GM19099 (cell line): ENCODE measurements at regions not wholly inside any gene's neighbourhood (a gene's known extent, or its start where the extent isn't known, plus 50 kb on each side); places are given as distances from the start of the nearest gene placed in this dataset.

Experiments
- POLR2A ChIP-seq: IDR thresholded peaks from 3 replicates; pipeline ENCODE4 v1.6.1; 2011; ENCODE audit warnings: low read depth; ENCODE audit not compliant: insufficient read length; ENCODE audit errors: extremely low read depth

DNA sequence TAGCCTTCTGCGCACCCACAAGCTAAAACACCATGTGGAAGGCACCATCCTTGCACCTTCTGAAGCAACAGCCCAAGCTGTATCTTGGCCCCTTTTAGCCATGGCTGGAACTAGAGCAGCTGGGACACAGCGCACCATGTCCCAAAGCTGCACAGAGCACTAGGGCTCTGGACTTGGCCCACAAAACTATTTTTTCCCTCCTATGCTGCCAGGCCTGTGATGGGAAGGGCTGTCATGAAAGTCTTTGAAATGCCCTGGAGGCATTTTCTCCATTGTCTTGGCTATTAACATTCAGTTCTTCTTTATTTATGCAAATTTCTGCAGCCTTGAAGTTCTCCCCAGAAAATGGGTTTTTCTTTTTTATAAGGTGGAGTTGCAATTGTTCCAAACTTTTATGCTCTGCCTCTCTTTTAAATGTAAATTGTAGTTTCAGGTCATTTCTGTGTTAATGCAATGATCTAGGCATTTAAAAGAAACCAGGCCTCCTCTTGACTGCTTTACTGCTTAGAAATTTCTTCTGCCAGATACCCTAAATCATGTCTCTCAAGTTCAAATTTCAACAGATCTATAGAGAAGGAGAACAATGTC is 996.3 kb downstream of the TAF11L14 start:
- TF ChIP-seq POLR2A: no peak

DNA sequence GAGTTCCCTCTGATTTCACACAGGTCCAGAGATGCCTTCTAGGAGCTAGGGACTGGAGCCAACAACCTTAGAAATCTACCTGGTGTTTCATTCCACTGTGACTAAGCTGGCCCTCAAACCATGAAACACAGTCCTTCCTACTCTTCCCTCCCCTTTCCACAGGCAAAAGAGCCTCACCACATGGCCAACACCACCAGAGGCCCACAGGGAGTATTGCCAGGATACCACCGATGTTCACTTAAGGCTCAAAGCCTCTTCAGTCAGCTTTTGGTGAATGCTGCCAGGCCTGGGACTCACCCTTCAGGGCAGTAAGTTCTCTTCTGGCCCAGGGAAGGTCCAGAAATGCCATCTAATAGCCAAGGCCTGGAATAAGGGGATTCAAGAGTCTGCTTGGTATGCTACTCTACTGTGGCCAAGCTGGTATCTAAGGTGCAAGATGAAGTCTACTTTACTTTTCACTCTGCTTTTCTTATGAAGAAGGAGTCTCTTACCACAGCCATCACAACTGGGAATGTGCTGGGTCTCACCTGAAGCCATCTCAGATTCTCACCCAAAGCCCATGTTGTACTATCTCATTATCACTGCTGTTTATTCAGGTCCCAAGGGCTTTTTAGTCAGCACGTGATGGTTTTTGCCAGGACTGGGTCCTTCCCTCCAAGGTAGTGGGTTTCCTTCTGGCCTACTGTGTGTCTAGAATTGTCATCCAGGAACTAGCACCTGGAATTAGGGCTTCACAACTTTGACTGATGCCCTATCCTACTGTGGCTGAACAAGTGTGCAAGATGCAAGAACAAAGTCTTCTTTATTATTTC is 1018.4 kb downstream of the TAF11L14 start:
- TF ChIP-seq POLR2A: no peak

DNA sequence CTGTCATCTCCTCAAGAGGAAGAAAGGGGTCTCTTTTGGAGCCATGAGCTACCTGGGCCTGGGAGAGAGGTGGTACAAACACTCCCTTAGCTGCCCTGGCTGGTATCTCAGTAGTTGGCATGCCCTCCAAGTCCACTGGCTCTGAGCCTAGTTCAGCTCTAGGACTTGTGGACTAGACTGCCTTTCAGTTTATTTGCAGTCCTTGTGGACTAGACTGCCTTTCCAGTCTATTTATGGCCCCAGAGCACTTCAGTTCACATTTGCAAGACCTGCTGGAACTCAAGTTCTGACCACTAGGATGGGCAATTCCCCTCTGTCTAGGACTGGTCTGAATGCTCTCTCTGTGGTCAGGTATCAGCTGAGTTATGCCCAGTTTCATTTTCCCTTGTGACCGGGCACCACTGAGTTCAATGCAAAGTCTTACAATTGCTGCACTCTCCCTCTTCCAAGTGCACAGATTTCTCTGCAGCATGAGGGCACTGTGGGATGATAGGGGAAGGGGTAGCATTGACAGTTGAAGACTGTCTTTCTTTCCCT is 1019.0 kb downstream of the TAF11L14 start:
- TF ChIP-seq POLR2A: no peak

DNA sequence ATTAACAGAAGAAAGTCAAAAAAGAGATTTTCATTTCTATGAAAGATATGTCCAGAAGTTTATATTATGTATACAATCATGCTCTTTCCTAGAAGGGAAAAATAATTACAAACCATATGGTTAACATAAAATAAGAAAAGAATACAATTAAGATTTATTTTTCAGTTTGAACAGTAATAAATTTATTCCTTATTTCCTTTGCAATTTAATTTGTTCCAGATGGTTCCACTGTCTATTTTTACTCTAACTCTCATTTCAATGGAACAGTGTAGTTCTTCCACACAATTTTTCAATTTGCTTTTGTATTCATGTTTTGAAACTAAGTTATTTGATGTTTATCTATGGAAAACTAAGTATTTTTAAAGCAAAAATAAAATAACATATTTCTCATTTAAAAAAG is 1026.3 kb downstream of the TAF11L14 start:
- TF ChIP-seq POLR2A: no peak

DNA sequence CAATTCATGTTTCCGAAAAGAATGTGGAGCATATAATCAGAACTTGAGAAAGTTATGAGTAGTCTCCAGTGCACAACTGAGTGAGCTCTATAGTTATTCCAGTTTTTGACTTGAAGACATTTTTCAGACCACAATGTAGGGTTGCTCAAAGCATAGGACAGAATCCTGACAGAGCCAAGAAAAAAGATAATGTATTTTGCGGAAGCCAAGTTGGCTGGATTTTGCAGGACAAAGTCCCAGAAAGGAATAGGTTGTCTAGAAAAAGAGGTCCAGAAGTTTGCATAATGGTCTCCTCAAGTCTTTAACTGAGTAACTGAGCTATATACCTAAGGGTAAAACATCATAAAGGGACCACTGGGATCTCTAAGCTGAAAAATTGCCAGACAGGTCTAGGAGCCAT is 1028.0 kb downstream of the TAF11L14 start:
- no peak for TF ChIP-seq POLR2A

DNA sequence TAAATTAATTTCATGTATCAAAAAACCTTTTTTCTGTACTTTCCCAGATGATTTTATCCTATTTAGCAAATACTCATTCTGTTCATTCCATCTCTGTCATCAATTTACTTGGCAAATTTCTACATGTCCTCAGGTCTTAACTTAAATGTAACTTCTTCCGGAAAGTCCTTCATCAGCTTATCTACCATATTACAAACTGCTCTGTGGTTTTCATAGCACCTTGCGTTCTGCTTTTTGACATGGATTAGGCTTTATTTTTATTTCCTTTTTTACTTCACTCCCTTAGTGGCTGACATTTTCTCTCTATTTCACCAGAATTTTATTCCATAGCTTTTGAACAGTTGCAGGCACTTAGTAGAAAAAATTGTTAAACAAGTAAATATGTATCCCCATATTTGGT is 1040.8 kb downstream of the TAF11L14 start:
- no peak for TF ChIP-seq POLR2A

DNA sequence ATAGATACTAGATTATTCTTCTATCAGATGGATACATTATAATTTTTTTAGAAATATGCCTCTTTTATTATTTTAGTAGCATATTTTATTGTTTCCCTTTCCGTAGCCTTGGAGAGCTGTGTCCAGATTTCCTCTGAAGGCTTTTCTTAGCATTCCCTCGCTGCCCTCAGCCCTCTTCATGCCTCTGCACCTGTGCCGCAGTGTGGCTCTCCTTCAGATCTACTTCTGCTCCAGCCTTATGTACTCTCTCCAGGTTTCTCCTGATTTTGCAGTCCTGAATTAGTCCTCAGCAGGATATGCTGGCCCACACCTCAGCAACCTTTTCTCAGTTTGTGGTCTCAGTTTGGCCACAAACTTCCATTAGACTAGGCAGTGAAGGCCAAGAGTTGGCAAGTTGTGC is 1052.0 kb downstream of the TAF11L14 start:
- no peak for TF ChIP-seq POLR2A

DNA sequence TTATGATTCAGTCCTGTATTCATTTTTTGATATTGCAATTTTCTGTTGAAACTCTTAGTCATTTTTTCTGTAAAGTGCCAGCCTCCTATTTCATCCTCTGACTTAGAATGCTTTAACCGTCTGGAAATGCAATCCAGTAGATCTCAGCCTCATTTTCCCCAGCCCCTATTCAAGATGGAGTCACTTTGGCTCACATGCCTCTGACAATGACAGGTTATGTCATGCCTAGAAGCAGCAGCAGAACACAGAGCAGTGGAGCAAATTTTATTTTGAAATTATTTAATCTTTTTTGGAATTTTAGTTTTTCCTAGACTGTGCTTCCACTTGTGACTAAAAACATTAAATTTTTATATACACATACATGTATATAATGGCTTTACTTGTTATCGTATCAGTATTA is 1053.2 kb downstream of the TAF11L14 start:
- TF ChIP-seq POLR2A: no peak

DNA sequence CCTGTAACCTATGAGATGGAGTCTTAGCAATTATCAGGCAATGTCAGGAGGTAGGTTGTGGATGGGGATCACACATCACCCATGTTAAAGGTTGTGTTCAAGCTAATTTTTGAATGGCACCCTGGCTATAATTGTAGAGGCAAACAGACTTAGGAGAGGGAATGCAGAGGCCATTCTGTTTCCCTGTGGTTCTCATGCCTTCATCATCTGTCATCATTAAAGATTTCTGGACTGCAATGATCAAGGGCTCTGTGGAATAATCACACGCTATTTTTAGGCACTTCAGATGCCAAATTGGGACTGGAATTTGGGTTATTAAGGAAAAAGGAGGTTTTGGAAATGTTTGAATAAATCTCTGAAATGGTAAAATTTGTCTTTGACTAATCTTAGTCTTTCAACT is 1065.4 kb downstream of the TAF11L14 start:
- no peak for TF ChIP-seq POLR2A

DNA sequence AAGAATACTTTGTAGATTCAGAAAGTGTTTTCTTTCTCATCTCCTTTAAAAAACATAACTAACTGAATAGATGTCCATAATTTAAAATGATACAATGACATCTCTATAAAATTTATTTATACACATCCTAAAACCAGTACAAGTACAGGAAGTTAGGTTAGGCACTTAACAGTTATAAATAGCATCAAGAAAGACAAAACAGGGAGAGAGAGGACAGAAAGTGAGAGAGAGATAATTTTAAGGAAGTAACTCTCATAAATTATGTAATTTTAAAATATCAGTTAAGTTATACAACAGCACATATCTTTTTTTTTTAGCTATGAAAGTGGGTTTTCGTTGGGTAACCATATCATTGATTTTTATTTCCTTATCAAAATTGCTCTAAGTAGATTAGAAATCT is 1068.6 kb downstream of the TAF11L14 start:
- TF ChIP-seq POLR2A: no peak

DNA sequence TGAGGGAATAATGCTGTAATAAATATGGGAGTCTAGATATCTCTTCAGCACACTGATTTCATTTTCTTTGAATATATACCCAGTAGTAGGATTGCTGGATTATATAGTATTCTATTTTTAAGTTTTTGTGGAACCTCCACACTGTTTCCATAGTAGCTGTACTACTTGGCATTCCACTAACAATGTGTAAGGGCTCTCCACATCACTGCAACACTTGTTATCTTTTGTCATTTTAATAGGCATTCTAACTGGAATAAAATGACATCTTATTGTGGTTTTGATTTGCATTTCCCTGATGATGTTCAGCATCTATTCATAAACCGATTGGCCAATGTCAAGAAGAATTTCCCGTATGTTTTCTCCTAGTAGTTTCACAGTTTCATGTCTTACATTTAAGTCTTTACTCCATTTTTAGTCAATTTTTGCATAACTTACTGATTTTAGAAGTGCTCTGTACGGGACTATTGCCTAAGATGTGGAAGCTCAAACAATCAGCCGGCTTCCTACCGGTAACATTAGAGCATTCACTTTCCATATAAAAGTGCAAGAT is 1078.8 kb downstream of the TAF11L14 start:
- TF ChIP-seq POLR2A: no peak

DNA sequence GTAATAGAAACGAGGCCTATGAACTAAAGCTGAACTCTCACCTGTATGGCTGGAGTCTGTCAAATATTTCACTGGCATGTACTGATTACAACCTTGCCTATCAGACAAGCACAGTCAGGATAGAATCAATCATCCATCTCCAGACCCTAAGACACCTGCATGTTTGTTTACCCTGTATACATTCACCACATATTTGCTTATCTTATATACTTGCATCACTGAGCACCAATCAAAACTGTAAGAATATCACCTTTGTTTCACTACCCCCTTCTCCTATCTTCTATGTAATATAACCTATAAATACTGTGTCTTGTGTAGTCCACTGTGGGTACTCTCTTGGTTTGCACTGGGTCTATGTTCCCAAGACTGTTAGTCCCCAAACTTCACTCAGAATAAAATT is 1085.7 kb downstream of the TAF11L14 start:
- no peak for TF ChIP-seq POLR2A

DNA sequence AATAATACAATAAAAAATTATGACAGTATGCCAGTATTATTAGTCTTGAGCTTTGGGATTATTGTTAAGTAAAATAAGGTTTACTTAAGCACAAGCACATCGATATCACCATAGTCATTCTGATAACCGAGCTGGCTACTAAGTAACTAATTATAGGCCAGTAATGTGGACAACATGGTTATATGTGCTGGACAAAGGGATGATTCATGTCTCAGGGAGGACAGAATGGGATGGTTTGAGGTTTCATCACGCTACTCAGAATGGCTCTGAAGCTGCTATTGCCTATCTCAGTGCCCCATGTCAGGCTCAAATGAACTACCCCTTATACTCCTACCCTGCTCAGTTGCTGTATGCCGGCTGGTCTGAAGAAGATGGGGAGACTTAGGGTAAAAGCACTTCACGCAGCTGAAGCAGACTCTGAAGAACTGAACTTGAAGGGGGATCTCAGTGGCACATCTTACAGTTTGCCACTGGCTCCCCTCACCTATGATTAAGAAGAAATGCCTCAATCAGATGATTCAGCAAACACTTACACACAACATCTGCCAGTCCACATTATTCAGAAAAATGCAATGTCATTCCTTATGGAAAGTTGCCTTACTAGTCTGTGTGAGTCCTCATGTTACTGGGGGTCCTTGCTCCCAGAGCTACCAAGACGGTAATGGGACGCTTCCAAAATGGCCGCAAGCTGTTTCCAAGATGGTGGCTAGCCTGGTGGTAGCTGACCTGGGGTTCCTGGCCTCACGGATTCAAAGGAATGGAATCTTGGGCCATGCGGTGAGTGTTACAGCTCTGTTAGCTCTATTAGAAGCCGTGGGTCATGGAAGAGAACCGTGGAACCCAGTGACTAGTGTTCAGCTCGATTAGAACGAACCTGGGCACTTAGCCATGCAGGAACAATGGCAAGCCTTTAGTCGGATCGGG is 1098.6 kb downstream of the TAF11L14 start:
- TF ChIP-seq POLR2A: no peak

DNA sequence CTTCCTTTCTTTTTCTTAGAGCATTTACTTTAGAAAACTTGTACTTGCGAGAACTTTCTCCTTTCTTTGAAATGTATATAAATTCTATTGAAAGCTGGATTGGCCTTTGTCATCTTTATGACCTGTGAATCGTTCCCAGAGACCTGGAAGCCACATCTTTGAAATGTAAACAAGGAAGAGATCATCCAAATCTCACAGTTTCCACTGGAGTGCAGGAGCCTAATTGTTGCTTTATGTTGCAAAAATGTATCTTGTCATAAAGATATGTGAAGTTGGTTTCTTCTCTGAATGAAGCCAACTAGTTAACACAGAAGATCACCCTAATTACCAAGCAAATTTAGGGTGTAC is 1101.8 kb downstream of the TAF11L14 start:
- no peak for TF ChIP-seq POLR2A

DNA sequence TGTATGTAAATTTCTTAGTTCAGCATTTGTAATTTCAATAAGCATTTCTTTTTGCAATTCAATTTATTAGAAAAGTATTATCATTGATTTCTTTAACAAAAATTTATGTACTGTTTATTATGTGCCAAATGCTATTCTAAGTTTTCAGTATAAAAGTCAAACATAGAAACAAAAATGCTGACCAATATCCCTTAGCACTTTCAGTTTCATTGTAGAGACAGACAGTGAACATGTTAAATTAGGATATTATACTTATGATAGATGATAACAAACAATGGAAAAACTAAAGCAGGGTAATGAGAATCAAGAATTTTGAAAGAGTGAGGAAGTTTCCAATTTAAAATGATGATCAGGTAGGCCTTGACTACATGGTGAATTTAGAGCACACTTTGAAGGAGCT is 1106.0 kb downstream of the TAF11L14 start:
- no peak for TF ChIP-seq POLR2A
